Mucosa of stomach (tissue), 1 donor: ENCODE measurements at regions not wholly inside any gene's neighbourhood (a gene's known extent, or its start where the extent isn't known, plus 50 kb on each side); places are given as distances from the start of the nearest gene placed in this dataset.

Source experiments
- H3K27me3 ChIP-seq: one replicate; pipeline ENCODE4 v1.7.0; 2013; ENCODE audit warnings: mild to moderate bottlenecking, low read length; ENCODE audit not compliant: control insufficient read depth, insufficient read depth
- H3K36me3 ChIP-seq: one replicate; pipeline ENCODE4 v1.7.0; 2013; ENCODE audit warnings: low read length; ENCODE audit not compliant: control insufficient read depth, insufficient read depth
- H3K4me1 ChIP-seq: one replicate; pipeline ENCODE4 v1.7.0; 2013; ENCODE audit warnings: mild to moderate bottlenecking, low read length; ENCODE audit not compliant: control insufficient read depth, insufficient read depth
- H3K4me3 ChIP-seq: one replicate; pipeline ENCODE4 v1.7.0; 2013; ENCODE audit warnings: low read length
- H3K9ac ChIP-seq: one replicate; pipeline ENCODE4 v1.7.0; 2013; ENCODE audit warnings: mild to moderate bottlenecking, low read length, moderate library complexity
- H3K9me3 ChIP-seq: one replicate; pipeline ENCODE4 v1.7.0; 2013; ENCODE audit warnings: mild to moderate bottlenecking, low read length, moderate library complexity; ENCODE audit not compliant: control insufficient read depth
- donor health status: Pancreatic carcinoma.

GRCh38 chr2:152826581-152827279, 108.3 kb downstream of the ARL6IP6 start:
- Histone ChIP-seq H3K4me1 (no peaks in the 10 kb centered on the region), H3K9ac (no peak overlapping the region), H3K4me3 (no peak overlapping the region), H3K27me3 (no peaks in the 10 kb centered on the region), H3K9me3 (no peaks in the 10 kb centered on the region), H3K36me3 (no peaks in the 10 kb centered on the region)

- H3K9ac ChIP-seq, result no peak overlapping the region
- H3K4me1 ChIP-seq, result no peaks in the 10 kb centered on the region
- no peaks in the 10 kb centered on the region for H3K9me3 ChIP-seq
- H3K36me3 ChIP-seq, result no peaks in the 10 kb centered on the region
- H3K27me3 ChIP-seq, result no peaks in the 10 kb centered on the region
- H3K4me3 ChIP-seq, result no peak overlapping the region
These were observed 107.4 kb downstream of the ARL6IP6 start for GRCh38 chr2:152825834-152826233.

GRCh38 chr2:152823905-152824304, 105.5 kb downstream of the ARL6IP6 start:
- Histone ChIP-seq H3K9me3 (no peaks in the 10 kb centered on the region), H3K9ac (no peak overlapping the region), H3K27me3 (no peaks in the 10 kb centered on the region), H3K4me1 (no peaks in the 10 kb centered on the region), H3K4me3 (no peak overlapping the region), H3K36me3 (no peaks in the 10 kb centered on the region)

- H3K27me3 ChIP-seq, result no peaks in the 10 kb centered on the region
- H3K4me1 ChIP-seq, result no peaks in the 10 kb centered on the region
- no peak overlapping the region for H3K9ac ChIP-seq
- no peaks in the 10 kb centered on the region for H3K36me3 ChIP-seq
- H3K9me3 ChIP-seq, result no peaks in the 10 kb centered on the region
- no peak overlapping the region for H3K4me3 ChIP-seq
These were observed 104.3 kb downstream of the ARL6IP6 start for GRCh38 chr2:152822676-152823075.

- H3K9me3 ChIP-seq, result no peaks in the 10 kb centered on the region
- no peaks in the 10 kb centered on the region for H3K4me1 ChIP-seq
- no peak overlapping the region for H3K4me3 ChIP-seq
- no peaks in the 10 kb centered on the region for H3K27me3 ChIP-seq
- H3K36me3 ChIP-seq, result no peaks in the 10 kb centered on the region
- H3K9ac ChIP-seq, result no peak overlapping the region
These were observed 101.6 kb downstream of the ARL6IP6 start for GRCh38 chr2:152820048-152820447.

- H3K9ac ChIP-seq, result no peak overlapping the region
- no peaks in the 10 kb centered on the region for H3K4me1 ChIP-seq
- no peaks in the 10 kb centered on the region for H3K27me3 ChIP-seq
- no peaks in the 10 kb centered on the region for H3K36me3 ChIP-seq
- H3K4me3 ChIP-seq, result no peak overlapping the region
- H3K9me3 ChIP-seq, result no peaks in the 10 kb centered on the region
These were observed 97.3 kb downstream of the ARL6IP6 start for GRCh38 chr2:152815634-152816257.

GRCh38 chr2:152814475-152815030, 96.1 kb downstream of the ARL6IP6 start:
- H3K4me3 ChIP-seq, result no peak overlapping the region
- no peaks in the 10 kb centered on the region for H3K4me1 ChIP-seq
- no peaks in the 10 kb centered on the region for H3K27me3 ChIP-seq
- H3K9me3 ChIP-seq, result no peaks in the 10 kb centered on the region
- no peak overlapping the region for H3K9ac ChIP-seq
- H3K36me3 ChIP-seq, result no peaks in the 10 kb centered on the region

- no peaks in the 10 kb centered on the region for H3K36me3 ChIP-seq
- H3K9me3 ChIP-seq, result no peaks in the 10 kb centered on the region
- H3K27me3 ChIP-seq, result no peaks in the 10 kb centered on the region
- H3K4me1 ChIP-seq, result no peaks in the 10 kb centered on the region
- no peak overlapping the region for H3K9ac ChIP-seq
- no peak overlapping the region for H3K4me3 ChIP-seq
These were observed 94.9 kb downstream of the ARL6IP6 start for GRCh38 chr2:152813351-152813750.
